Lower leg skin (tissue), 3 donors: ENCODE measurements at regions not wholly inside any gene's neighbourhood (a gene's known extent, or its start where the extent isn't known, plus 50 kb on each side); places are given as distances from the start of the nearest gene placed in this dataset.

Source experiments
- CTCF ChIP-seq, 3 donors: fragments of 450-650 bp; IDR thresholded peaks; one replicate each; pipeline ENCODE4 v1.5.1; 2016; ENCODE audit warnings: antibody characterized with exemption in 3 of 3, mild to moderate bottlenecking in 3 of 3, moderate library complexity in 2 of 3
- POLR2A ChIP-seq, 2 donors: fragments of 450-650 bp; IDR thresholded peaks; one replicate each; pipeline ENCODE4 v1.6.1; 2016 to 2017; ENCODE audit warnings: antibody characterized with exemption in 2 of 2, mild to moderate bottlenecking in 1 of 2, moderate library complexity in 1 of 2

GRCh38 chr2:15720561-15721307, 129.1 kb downstream of the DDX1 start:
- TF ChIP-seq POLR2A (IDR thresholded peaks at IDR 0.05) (no peak), CTCF (IDR thresholded peaks at IDR 0.05) (no peak)
